Right atrium auricular region (tissue), 2 donors: ENCODE measurements at regions not wholly inside any gene's neighbourhood (a gene's known extent, or its start where the extent isn't known, plus 50 kb on each side); places are given as distances from the start of the nearest gene placed in this dataset.

Source experiments
- DNase-seq: peaks from one replicate; pipeline ENCODE4 v3.0.0-alpha.2; 2019; ENCODE audit warnings: low spot score
- H3K27ac ChIP-seq, 2 donors: fragments of 200-600 bp; sonication (generic); 1 replicate in 1 of 2; 2 replicates in 1 of 2; pipeline ENCODE4 v1.5.1; 2016 to 2019
- H3K27me3 ChIP-seq, 2 donors: fragments of 200-600 bp; sonication (generic); one replicate each; pipeline versions ENCODE4 v1.5.1 to v1.6.0; 2017 to 2019
- H3K36me3 ChIP-seq: fragments of 200-600 bp; sonication (generic); one replicate; pipeline ENCODE4 v1.5.1; 2016
- H3K4me1 ChIP-seq, 2 donors: fragments of 200-600 bp; sonication (generic); one replicate each; pipeline versions ENCODE4 v1.5.1 to v1.6.0; 2017 to 2019
- H3K4me3 ChIP-seq, 2 donors: fragments of 200-600 bp; sonication (generic); 1 replicate in 1 of 2; 2 replicates in 1 of 2; pipeline ENCODE4 v1.5.1; 2017 to 2019; ENCODE audit warnings: mild to moderate bottlenecking in 1 of 2, moderate library complexity in 1 of 2
- H3K9me3 ChIP-seq, 2 donors: fragments of 200-600 bp; sonication (generic); one replicate each; pipeline ENCODE4 v1.5.1; 2019
- CTCF ChIP-seq, 2 donors: fragments of 200-600 bp; sonication (generic); IDR thresholded peaks; one replicate each; pipeline ENCODE4 v1.5.1; 2019; ENCODE audit warnings: antibody characterized with exemption in 2 of 2

- Histone ChIP-seq H3K9me3 (no peaks in the 10 kb centered on the region), H3K36me3 (no peaks in the 10 kb centered on the region), H3K4me3 (no peak overlapping the region), H3K27me3 (no peaks in the 10 kb centered on the region), H3K4me1 (no peaks in the 10 kb centered on the region), H3K27ac (no peak overlapping the region)
- no peak for DNase-seq
- no peak for TF ChIP-seq CTCF (IDR thresholded peaks at IDR 0.05)
These were observed 482.2 kb upstream of the ST8SIA4 start for GRCh38 chr5:101385276-101385675.

GRCh38 chr5:101370181-101370580 is 467.1 kb upstream of the ST8SIA4 start:
- Histone ChIP-seq H3K4me3 (no peak overlapping the region), H3K27me3 (no peaks in the 10 kb centered on the region), H3K4me1 (no peaks in the 10 kb centered on the region), H3K27ac (no peak overlapping the region), H3K9me3 (no peaks in the 10 kb centered on the region), H3K36me3 (no peaks in the 10 kb centered on the region)
- no peak for TF ChIP-seq CTCF (IDR thresholded peaks at IDR 0.05)
- no peak for DNase-seq

- Histone ChIP-seq H3K27ac (no peak overlapping the region), H3K9me3 (no peaks in the 10 kb centered on the region), H3K36me3 (no peaks in the 10 kb centered on the region), H3K4me3 (no peak overlapping the region), H3K27me3 (no peaks in the 10 kb centered on the region), H3K4me1 (no peaks in the 10 kb centered on the region)
- DNase-seq = no peak
- TF ChIP-seq CTCF (IDR thresholded peaks at IDR 0.05) = no peak
These were observed 461.4 kb upstream of the ST8SIA4 start for GRCh38 chr5:101364469-101364868.

GRCh38 chr5:101362067-101362466 is 459.0 kb upstream of the ST8SIA4 start:
- H3K4me3 ChIP-seq = no peak overlapping the region
- TF ChIP-seq CTCF (IDR thresholded peaks at IDR 0.05) = no peak
- no peak for DNase-seq
- H3K9me3 ChIP-seq = no peaks in the 10 kb centered on the region
- no peaks in the 10 kb centered on the region for H3K36me3 ChIP-seq
- no peaks in the 10 kb centered on the region for H3K4me1 ChIP-seq
- no peaks in the 10 kb centered on the region for H3K27me3 ChIP-seq
- H3K27ac ChIP-seq = no peak overlapping the region

- Histone ChIP-seq H3K4me3 (no peak overlapping the region), H3K27ac (no peak overlapping the region), H3K36me3 (no peaks in the 10 kb centered on the region), H3K27me3 (no peaks in the 10 kb centered on the region), H3K9me3 (peaks cover 0 to 11% of the 10 kb centered on the region in 2 donors), H3K4me1 (no peaks in the 10 kb centered on the region)
- no peak for DNase-seq
- no peak for TF ChIP-seq CTCF (IDR thresholded peaks at IDR 0.05)
These were observed 443.8 kb upstream of the ST8SIA4 start for GRCh38 chr5:101346906-101347305.

GRCh38 chr5:101346447-101346846 is 443.4 kb upstream of the ST8SIA4 start:
- H3K36me3 ChIP-seq = no peaks in the 10 kb centered on the region
- H3K27ac ChIP-seq = no peak overlapping the region
- H3K9me3 ChIP-seq = peaks cover 0 to 11% of the 10 kb centered on the region in 2 donors
- H3K4me1 ChIP-seq = no peaks in the 10 kb centered on the region
- no peak overlapping the region for H3K4me3 ChIP-seq
- no peaks in the 10 kb centered on the region for H3K27me3 ChIP-seq
- TF ChIP-seq CTCF (IDR thresholded peaks at IDR 0.05) = no peak
- no peak for DNase-seq
